Nephron (organoid): ENCODE measurements at regions not wholly inside any gene's neighbourhood (a gene's known extent, or its start where the extent isn't known, plus 50 kb on each side); places are given as distances from the start of the nearest gene placed in this dataset.

Experiments used
- H3K27ac Mint-ChIP-seq, 3 experiments: 2 replicates each; pipeline ENCODE4 v1.8.0; 2020; ENCODE audit warnings: mixed read lengths in 3 of 3, mild to moderate bottlenecking in 2 of 3, moderate library complexity in 1 of 3
- H3K27me3 Mint-ChIP-seq: 2 replicates; pipeline ENCODE4 v1.8.0; 2021; ENCODE audit warnings: low read depth, mild to moderate bottlenecking, moderate library complexity, mixed read lengths
- H3K36me3 Mint-ChIP-seq: 2 replicates; pipeline ENCODE4 v1.8.0; 2020; ENCODE audit warnings: low read depth, mixed read lengths
- H3K4me1 Mint-ChIP-seq: 2 replicates; pipeline ENCODE4 v1.8.0; 2020; ENCODE audit warnings: mixed read lengths
- H3K4me3 Mint-ChIP-seq, 3 experiments: 2 replicates each; pipeline ENCODE4 v1.8.0; 2020; ENCODE audit warnings: mild to moderate bottlenecking in 3 of 3, mixed read lengths in 3 of 3, moderate library complexity in 2 of 3
- H3K9me3 Mint-ChIP-seq: 2 replicates; pipeline ENCODE4 v1.8.0; 2020; ENCODE audit warnings: mixed read lengths
- CTCF ChIP-seq, 3 experiments: fragments of 200-600 bp; sonication (generic); IDR thresholded peaks; one replicate each; pipeline ENCODE4 v1.5.0; 2021; ENCODE audit warnings: antibody characterized with exemption in 3 of 3; ENCODE audit not compliant: unreplicated experiment in 3 of 3

- peaks cover 12% of the 10 kb centered on the region for H3K4me1 Mint-ChIP-seq
- H3K36me3 Mint-ChIP-seq = no peaks in the 10 kb centered on the region
- peaks cover 12% of the 10 kb centered on the region for H3K27me3 Mint-ChIP-seq
- no peaks in the 10 kb centered on the region for H3K9me3 Mint-ChIP-seq
- H3K4me3 Mint-ChIP-seq = no peak overlapping the region
- TF ChIP-seq CTCF (IDR thresholded peaks at IDR 0.05; ENCODE audit: unreplicated experiment in 3 of 3) = no peak
- no peak overlapping the region for H3K27ac Mint-ChIP-seq
Observed at GRCh38 chr18:77376733-77377094, 127.1 kb downstream of the GALR1 start.

GRCh38 chr18:77377813-77378212 is 128.2 kb downstream of the GALR1 start:
- Mint-ChIP-seq H3K27ac (no peak overlapping the region), H3K4me1 (peaks cover 12% of the 10 kb centered on the region), H3K27me3 (peaks cover 18% of the 10 kb centered on the region), H3K4me3 (no peak overlapping the region), H3K36me3 (no peaks in the 10 kb centered on the region), H3K9me3 (no peaks in the 10 kb centered on the region)
- no peak for TF ChIP-seq CTCF (IDR thresholded peaks at IDR 0.05; ENCODE audit: unreplicated experiment in 3 of 3)

- Mint-ChIP-seq H3K27ac (no peak overlapping the region), H3K27me3 (peaks cover 19% of the 10 kb centered on the region), H3K9me3 (no peaks in the 10 kb centered on the region)
Observed at GRCh38 chr18:77379976-77380509, 130.4 kb downstream of the GALR1 start.

GRCh38 chr18:77380695-77381094 is 131.0 kb downstream of the GALR1 start:
- Mint-ChIP-seq H3K9me3 (no peaks in the 10 kb centered on the region), H3K4me3 (no peak overlapping the region), H3K27me3 (peaks cover 19% of the 10 kb centered on the region), H3K36me3 (no peaks in the 10 kb centered on the region), H3K27ac (no peak overlapping the region), H3K4me1 (no peaks in the 10 kb centered on the region)
- TF ChIP-seq CTCF (IDR thresholded peaks at IDR 0.05; ENCODE audit: unreplicated experiment in 3 of 3) = no peak

More at GRCh38 chr18:77379976-77380509, 130.4 kb downstream of the GALR1 start:
- no peak overlapping the region for H3K4me3 Mint-ChIP-seq
- no peak for TF ChIP-seq CTCF (IDR thresholded peaks at IDR 0.05; ENCODE audit: unreplicated experiment in 3 of 3)
- H3K4me1 Mint-ChIP-seq = no peaks in the 10 kb centered on the region
- H3K36me3 Mint-ChIP-seq = no peaks in the 10 kb centered on the region

- Mint-ChIP-seq H3K9me3 (peaks cover 2% of the 10 kb centered on the region), H3K4me1 (peaks cover 17% of the 10 kb centered on the region), H3K27me3 (no peaks in the 10 kb centered on the region), H3K4me3 (no peak overlapping the region), H3K27ac (no peak overlapping the region), H3K36me3 (no peaks in the 10 kb centered on the region)
- no peak for TF ChIP-seq CTCF (IDR thresholded peaks at IDR 0.05; ENCODE audit: unreplicated experiment in 3 of 3)
Observed at GRCh38 chr18:77392321-77392720, 142.7 kb downstream of the GALR1 start.

GRCh38 chr18:77393519-77393918 is 143.9 kb downstream of the GALR1 start:
- H3K4me1 Mint-ChIP-seq = peaks cover 17% of the 10 kb centered on the region
- H3K4me3 Mint-ChIP-seq = no peak overlapping the region
- no peak for TF ChIP-seq CTCF (IDR thresholded peaks at IDR 0.05; ENCODE audit: unreplicated experiment in 3 of 3)
- H3K27me3 Mint-ChIP-seq = no peaks in the 10 kb centered on the region
- H3K36me3 Mint-ChIP-seq = no peaks in the 10 kb centered on the region
- H3K9me3 Mint-ChIP-seq = peaks cover 2% of the 10 kb centered on the region
- no peak overlapping the region for H3K27ac Mint-ChIP-seq
